Keratinocyte (primary cell): ENCODE measurements at regions not wholly inside any gene's neighbourhood (a gene's known extent, or its start where the extent isn't known, plus 50 kb on each side); places are given as distances from the start of the nearest gene placed in this dataset.

Source experiments
- EZH2 ChIP-seq: IDR thresholded peaks from one replicate; pipeline ENCODE4 v1.6.1; 2012; ENCODE audit warnings: inconsistent platforms, mild to moderate bottlenecking, low read length, moderate library complexity
- TF ChIP-seq, protein P1 (sequence below), 3 experiments: IDR thresholded peaks in 1 of 3; conservative IDR thresholded peaks in 1 of 3; optimal IDR thresholded peaks in 1 of 3; 2 replicates in 2 of 3; 3 replicates in 1 of 3; pipeline versions ENCODE3 to v1.5.1; 2011; ENCODE audit warnings: low read length in 3 of 3, mild to moderate bottlenecking in 3 of 3, moderate library complexity in 2 of 3, control low read depth in 1 of 3, inconsistent platforms in 1 of 3; ENCODE audit not compliant: insufficient read depth in 2 of 3; ENCODE audit errors: extremely low read depth in 1 of 3

GRCh38 chr4:79472693-79473438 is 64.8 kb upstream of the GK2 start:
- TF ChIP-seq, protein P1, sequence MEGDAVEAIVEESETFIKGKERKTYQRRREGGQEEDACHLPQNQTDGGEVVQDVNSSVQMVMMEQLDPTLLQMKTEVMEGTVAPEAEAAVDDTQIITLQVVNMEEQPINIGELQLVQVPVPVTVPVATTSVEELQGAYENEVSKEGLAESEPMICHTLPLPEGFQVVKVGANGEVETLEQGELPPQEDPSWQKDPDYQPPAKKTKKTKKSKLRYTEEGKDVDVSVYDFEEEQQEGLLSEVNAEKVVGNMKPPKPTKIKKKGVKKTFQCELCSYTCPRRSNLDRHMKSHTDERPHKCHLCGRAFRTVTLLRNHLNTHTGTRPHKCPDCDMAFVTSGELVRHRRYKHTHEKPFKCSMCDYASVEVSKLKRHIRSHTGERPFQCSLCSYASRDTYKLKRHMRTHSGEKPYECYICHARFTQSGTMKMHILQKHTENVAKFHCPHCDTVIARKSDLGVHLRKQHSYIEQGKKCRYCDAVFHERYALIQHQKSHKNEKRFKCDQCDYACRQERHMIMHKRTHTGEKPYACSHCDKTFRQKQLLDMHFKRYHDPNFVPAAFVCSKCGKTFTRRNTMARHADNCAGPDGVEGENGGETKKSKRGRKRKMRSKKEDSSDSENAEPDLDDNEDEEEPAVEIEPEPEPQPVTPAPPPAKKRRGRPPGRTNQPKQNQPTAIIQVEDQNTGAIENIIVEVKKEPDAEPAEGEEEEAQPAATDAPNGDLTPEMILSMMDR (optimal IDR thresholded peaks at IDR 0.05 in 1 of 3, IDR thresholded peaks at IDR 0.05 in 1 of 3, conservative IDR thresholded peaks at IDR 0.05 in 1 of 3; ENCODE audit: extremely low read depth in 1 of 3, insufficient read depth in 2 of 3, low read length in 3 of 3): no peak
- TF ChIP-seq EZH2: no peak
